Esophagus (tissue), 2 donors: ENCODE measurements at regions not wholly inside any gene's neighbourhood (a gene's known extent, or its start where the extent isn't known, plus 50 kb on each side); places are given as distances from the start of the nearest gene placed in this dataset.

Experiments
- H3K27ac ChIP-seq, 2 donors: one replicate each; pipeline ENCODE4 v1.5.1; 2013; ENCODE audit warnings: low read depth in 2 of 2, mild to moderate bottlenecking in 2 of 2, inconsistent platforms in 1 of 2, low read length in 1 of 2, moderate library complexity in 1 of 2
- H3K27me3 ChIP-seq, 2 donors: one replicate each; pipeline ENCODE4 v1.6.1; 2013; ENCODE audit warnings: low read length in 2 of 2, control low read depth in 1 of 2, mild to moderate bottlenecking in 1 of 2; ENCODE audit not compliant: insufficient read depth in 2 of 2, control insufficient read depth in 1 of 2
- H3K36me3 ChIP-seq, 2 donors: one replicate each; pipeline ENCODE4 v1.6.1; 2013; ENCODE audit warnings: low read length in 1 of 2; ENCODE audit not compliant: control insufficient read depth in 2 of 2, insufficient read depth in 2 of 2
- H3K4me1 ChIP-seq, 2 donors: one replicate each; pipeline ENCODE4 v1.6.1; 2013; ENCODE audit warnings: low read length in 1 of 2; ENCODE audit not compliant: control insufficient read depth in 2 of 2, insufficient read depth in 2 of 2
- H3K4me3 ChIP-seq, 2 donors: one replicate each; pipeline ENCODE4 v1.5.1; 2013; ENCODE audit warnings: low read length in 2 of 2, mild to moderate bottlenecking in 2 of 2, low read depth in 1 of 2, moderate library complexity in 1 of 2
- H3K9me3 ChIP-seq, 2 donors: one replicate each; pipeline ENCODE4 v1.6.1; 2013; ENCODE audit warnings: mild to moderate bottlenecking in 2 of 2, low read depth in 1 of 2, low read length in 1 of 2, moderate library complexity in 1 of 2; ENCODE audit not compliant: control insufficient read depth in 2 of 2, insufficient read depth in 1 of 2
- WGBS, 2 donors: extraction: QIAGEN DNeasy Blood & Tissue Kit; methylation state at CpG; one replicate each; pipeline ENCODE4 v1.1.7; 2013; 5-methylcytosine and 5-hydroxymethylcytosine counted together
- donor health status: healthy with polysubstance abuse.
- donor health status: Bipolar disorder and iron deficiency.

GRCh38 chr12:30142301-30142700, 358.6 kb upstream of the TMTC1 start:
- Histone ChIP-seq H3K4me3 (no peak overlapping the region), H3K36me3 (no peaks in the 10 kb centered on the region), H3K4me1 (no peaks in the 10 kb centered on the region), H3K27me3 (no peaks in the 10 kb centered on the region), H3K27ac (no peak overlapping the region), H3K9me3 (no peaks in the 10 kb centered on the region)
- WGBS, 2 donors, result 75 to 79% methylated on average over 2 of the region's 2 CpGs

DNA sequence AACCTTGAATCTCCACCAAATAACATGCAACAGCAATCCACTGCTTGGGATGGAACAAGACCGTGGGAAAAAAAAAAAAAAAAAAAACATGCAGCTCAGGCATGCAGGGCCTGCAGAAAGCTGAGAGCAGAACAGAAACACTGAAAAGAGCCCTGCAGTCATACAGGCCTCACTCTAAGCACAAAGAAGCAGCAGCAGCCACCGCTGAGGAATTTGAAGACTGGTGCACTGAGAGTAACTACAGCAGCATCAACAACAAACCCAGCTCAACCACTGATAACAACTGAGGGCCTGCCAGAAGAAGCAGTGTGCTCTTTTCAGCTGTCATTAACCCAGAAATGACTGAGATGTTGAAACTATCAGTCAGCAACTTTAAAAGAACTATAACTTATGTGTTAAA, 354.7 kb upstream of the TMTC1 start:
- no peaks in the 10 kb centered on the region for H3K4me1 ChIP-seq
- 67 to 69% methylated on average over 2 of the region's 2 CpGs for WGBS, 2 donors
- H3K27ac ChIP-seq, result no peak overlapping the region
- no peak overlapping the region for H3K4me3 ChIP-seq
- no peaks in the 10 kb centered on the region for H3K9me3 ChIP-seq
- H3K27me3 ChIP-seq, result no peaks in the 10 kb centered on the region
- no peaks in the 10 kb centered on the region for H3K36me3 ChIP-seq

GRCh38 chr12:30136696-30137095, 353.0 kb upstream of the TMTC1 start:
- H3K36me3 ChIP-seq, result no peaks in the 10 kb centered on the region
- no peaks in the 10 kb centered on the region for H3K9me3 ChIP-seq
- no peaks in the 10 kb centered on the region for H3K4me1 ChIP-seq
- WGBS, 2 donors, result 69 to 75% methylated on average over 2 of the region's 2 CpGs
- H3K27ac ChIP-seq, result no peak overlapping the region
- no peak overlapping the region for H3K4me3 ChIP-seq
- no peaks in the 10 kb centered on the region for H3K27me3 ChIP-seq

GRCh38 chr12:30135776-30136175, 352.0 kb upstream of the TMTC1 start:
- H3K27me3 ChIP-seq, result no peaks in the 10 kb centered on the region
- H3K4me3 ChIP-seq, result no peak overlapping the region
- no peaks in the 10 kb centered on the region for H3K4me1 ChIP-seq
- no peaks in the 10 kb centered on the region for H3K36me3 ChIP-seq
- H3K9me3 ChIP-seq, result no peaks in the 10 kb centered on the region
- WGBS, 2 donors, result 70 to 81% methylated on average over 2 of the region's 2 CpGs
- H3K27ac ChIP-seq, result no peak overlapping the region

- Histone ChIP-seq H3K27me3 (no peaks in the 10 kb centered on the region), H3K27ac (no peak overlapping the region), H3K9me3 (no peaks in the 10 kb centered on the region), H3K36me3 (no peaks in the 10 kb centered on the region), H3K4me1 (no peaks in the 10 kb centered on the region), H3K4me3 (no peak overlapping the region)
- whole genome bisulfite sequencing, 2 donors, result 81 to 87% methylated on average over 8 of the region's 8 CpGs
Measured at GRCh38 chr12:30134229-30134628, 350.5 kb upstream of the TMTC1 start.

DNA sequence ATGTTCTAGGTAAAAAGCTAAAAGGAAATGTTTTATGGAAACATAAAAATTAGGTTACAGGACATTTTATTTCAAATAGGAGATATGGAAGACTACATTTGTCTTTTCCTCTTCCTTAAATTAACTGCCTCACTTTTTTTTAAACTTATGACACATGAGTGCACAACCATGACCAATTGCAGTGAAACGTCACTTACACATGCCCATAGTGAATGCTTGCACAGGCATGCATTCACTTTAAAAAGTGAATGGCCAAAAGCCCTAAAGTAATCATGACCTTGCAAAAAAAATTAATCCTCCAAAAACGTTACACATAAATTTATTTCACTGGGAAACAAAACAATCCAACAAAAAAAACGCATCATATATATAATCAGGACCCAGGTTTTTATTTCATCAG, 343.2 kb upstream of the TMTC1 start:
- WGBS, 2 donors, result 43 to 52% methylated on average over 3 of the region's 3 CpGs
- no peak overlapping the region for H3K4me3 ChIP-seq
- H3K36me3 ChIP-seq, result no peaks in the 10 kb centered on the region
- no peaks in the 10 kb centered on the region for H3K4me1 ChIP-seq
- H3K9me3 ChIP-seq, result no peaks in the 10 kb centered on the region
- H3K27ac ChIP-seq, result no peak overlapping the region
- H3K27me3 ChIP-seq, result no peaks in the 10 kb centered on the region

- H3K4me1 ChIP-seq, result no peaks in the 10 kb centered on the region
- no peaks in the 10 kb centered on the region for H3K27me3 ChIP-seq
- no peak overlapping the region for H3K27ac ChIP-seq
- H3K9me3 ChIP-seq, result peaks cover 2 to 3% of the 10 kb centered on the region in 2 donors
- H3K4me3 ChIP-seq, result no peak overlapping the region
- no peaks in the 10 kb centered on the region for H3K36me3 ChIP-seq
- 79 to 91% methylated on average over 1 of the region's 1 CpG for WGBS, 2 donors
Measured at GRCh38 chr12:30120522-30120921, 336.8 kb upstream of the TMTC1 start.

- WGBS, 2 donors, result 67 to 88% methylated on average over 2 of the region's 2 CpGs
- Histone ChIP-seq H3K4me1 (no peaks in the 10 kb centered on the region), H3K9me3 (peaks cover 2 to 3% of the 10 kb centered on the region in 2 donors), H3K27ac (no peak overlapping the region), H3K36me3 (no peaks in the 10 kb centered on the region), H3K4me3 (no peak overlapping the region), H3K27me3 (no peaks in the 10 kb centered on the region)
Measured at GRCh38 chr12:30117483-30117882, 333.7 kb upstream of the TMTC1 start.

- Histone ChIP-seq H3K9me3 (no peaks in the 10 kb centered on the region), H3K36me3 (no peaks in the 10 kb centered on the region), H3K4me3 (no peak overlapping the region), H3K27me3 (no peaks in the 10 kb centered on the region), H3K27ac (no peak overlapping the region), H3K4me1 (no peaks in the 10 kb centered on the region)
- WGBS, 2 donors, result 73 to 88% methylated on average over 2 of the region's 2 CpGs
Measured at GRCh38 chr12:30111719-30112118, 328.0 kb upstream of the TMTC1 start.

GRCh38 chr12:30110958-30111586, 327.3 kb upstream of the TMTC1 start:
- 81 to 85% methylated on average over 6 of the region's 6 CpGs for WGBS, 2 donors
- Histone ChIP-seq H3K36me3 (no peaks in the 10 kb centered on the region), H3K4me3 (no peak overlapping the region), H3K27me3 (no peaks in the 10 kb centered on the region), H3K27ac (no peak overlapping the region), H3K9me3 (no peaks in the 10 kb centered on the region), H3K4me1 (no peaks in the 10 kb centered on the region)
